ENCODE measurements at regions not wholly inside any gene's neighbourhood (a gene's known extent, or its start where the extent isn't known, plus 50 kb on each side); places are given as distances from the start of the nearest gene placed in this dataset.

- no peak overlapping the region for H3K4me3 ChIP-seq (ENCODE audit: low read length, poor library complexity, severe bottlenecking)
- H3K9ac ChIP-seq (ENCODE audit: low read depth, low read length, poor library complexity, severe bottlenecking): no peak overlapping the region
- H2AFZ ChIP-seq (ENCODE audit: low read length): no peak overlapping the region
- no peaks in the 10 kb centered on the region for H3K9me3 ChIP-seq (ENCODE audit: insufficient read depth, low read depth, low read length)
- H3F3A ChIP-seq (ENCODE audit: low read depth): no peaks in the 10 kb centered on the region
- H3K9me2 ChIP-seq (replicated peaks; ENCODE audit: low read depth, low read length): no peaks in the 10 kb centered on the region
- no peaks in the 10 kb centered on the region for H3K79me2 ChIP-seq (ENCODE audit: insufficient read depth, low read length)
- H3K4me2 ChIP-seq (ENCODE audit: low read depth, low read length, poor library complexity, severe bottlenecking): no peak overlapping the region
- no peaks in the 10 kb centered on the region for H4K20me1 ChIP-seq (ENCODE audit: insufficient read depth, low read length, poor library complexity, severe bottlenecking)
- no peak for TF ChIP-seq CTCF (conservative IDR thresholded peaks at IDR 0.05; ENCODE audit: low read length)
- no peak for TF ChIP-seq EZH2phosphoT487 (IDR thresholded peaks at IDR 0.05; ENCODE audit: borderline replicate concordance)
- no peaks in the 10 kb centered on the region for H3K36me3 ChIP-seq (ENCODE audit: insufficient read depth, low read length)
- H3K4me1 ChIP-seq (ENCODE audit: insufficient read depth, low read length, poor library complexity, severe bottlenecking): no peaks in the 10 kb centered on the region
- H3K27me3 ChIP-seq (ENCODE audit: insufficient read depth, low read length, poor library complexity, severe bottlenecking): no peaks in the 10 kb centered on the region
These were observed 231.2 kb downstream of the FGF9 start for GRCh38 chr13:21901811-21902708.

- Histone ChIP-seq H3K9me2 (replicated peaks; ENCODE audit: low read depth, low read length) (no peaks in the 10 kb centered on the region), H2AFZ (ENCODE audit: low read length) (no peak overlapping the region), H3K9ac (ENCODE audit: low read depth, low read length, poor library complexity, severe bottlenecking) (no peak overlapping the region), H3K9me3 (ENCODE audit: insufficient read depth, low read depth, low read length) (no peaks in the 10 kb centered on the region), H3K4me1 (ENCODE audit: insufficient read depth, low read length, poor library complexity, severe bottlenecking) (no peaks in the 10 kb centered on the region), H4K20me1 (ENCODE audit: insufficient read depth, low read length, poor library complexity, severe bottlenecking) (no peaks in the 10 kb centered on the region), H3K36me3 (ENCODE audit: insufficient read depth, low read length) (no peaks in the 10 kb centered on the region), H3K4me3 (ENCODE audit: low read length, poor library complexity, severe bottlenecking) (no peak overlapping the region), H3K79me2 (ENCODE audit: insufficient read depth, low read length) (no peaks in the 10 kb centered on the region), H3K27me3 (ENCODE audit: insufficient read depth, low read length, poor library complexity, severe bottlenecking) (no peaks in the 10 kb centered on the region), H3K4me2 (ENCODE audit: low read depth, low read length, poor library complexity, severe bottlenecking) (no peak overlapping the region), H3F3A (ENCODE audit: low read depth) (no peaks in the 10 kb centered on the region)
- TF ChIP-seq EZH2phosphoT487 (IDR thresholded peaks at IDR 0.05; ENCODE audit: borderline replicate concordance) (no peak), CTCF (conservative IDR thresholded peaks at IDR 0.05; ENCODE audit: low read length) (no peak)
These were observed 231.8 kb downstream of the FGF9 start for GRCh38 chr13:21902709-21903098.

- Histone ChIP-seq H3K9me3 (ENCODE audit: insufficient read depth, low read depth, low read length) (no peaks in the 10 kb centered on the region), H3K9ac (ENCODE audit: low read depth, low read length, poor library complexity, severe bottlenecking) (no peak overlapping the region), H3K4me1 (ENCODE audit: insufficient read depth, low read length, poor library complexity, severe bottlenecking) (no peaks in the 10 kb centered on the region), H3F3A (ENCODE audit: low read depth) (no peaks in the 10 kb centered on the region), H4K20me1 (ENCODE audit: insufficient read depth, low read length, poor library complexity, severe bottlenecking) (no peaks in the 10 kb centered on the region), H3K4me2 (ENCODE audit: low read depth, low read length, poor library complexity, severe bottlenecking) (no peak overlapping the region), H3K79me2 (ENCODE audit: insufficient read depth, low read length) (no peaks in the 10 kb centered on the region), H3K4me3 (ENCODE audit: low read length, poor library complexity, severe bottlenecking) (no peak overlapping the region), H3K36me3 (ENCODE audit: insufficient read depth, low read length) (no peaks in the 10 kb centered on the region), H3K9me2 (replicated peaks; ENCODE audit: low read depth, low read length) (no peaks in the 10 kb centered on the region), H2AFZ (ENCODE audit: low read length) (no peak overlapping the region), H3K27me3 (ENCODE audit: insufficient read depth, low read length, poor library complexity, severe bottlenecking) (no peaks in the 10 kb centered on the region)
- TF ChIP-seq EZH2phosphoT487 (IDR thresholded peaks at IDR 0.05; ENCODE audit: borderline replicate concordance) (no peak), CTCF (conservative IDR thresholded peaks at IDR 0.05; ENCODE audit: low read length) (no peak)
These were observed 234.6 kb downstream of the FGF9 start for GRCh38 chr13:21905486-21905885.
